CD4-positive, alpha-beta T cell treated with Interleukin-6 at 100 ng/mL for 8 hours (primary cell): ENCODE measurements at regions not wholly inside any gene's neighbourhood (a gene's known extent, or its start where the extent isn't known, plus 50 kb on each side); places are given as distances from the start of the nearest gene placed in this dataset.

ENCODE experiments used
- DNase-seq: peaks from one replicate; pipeline ENCODE4 v3.0.0-alpha.2; 2020; ENCODE audit warnings: mixed read lengths, low spot score

DNA sequence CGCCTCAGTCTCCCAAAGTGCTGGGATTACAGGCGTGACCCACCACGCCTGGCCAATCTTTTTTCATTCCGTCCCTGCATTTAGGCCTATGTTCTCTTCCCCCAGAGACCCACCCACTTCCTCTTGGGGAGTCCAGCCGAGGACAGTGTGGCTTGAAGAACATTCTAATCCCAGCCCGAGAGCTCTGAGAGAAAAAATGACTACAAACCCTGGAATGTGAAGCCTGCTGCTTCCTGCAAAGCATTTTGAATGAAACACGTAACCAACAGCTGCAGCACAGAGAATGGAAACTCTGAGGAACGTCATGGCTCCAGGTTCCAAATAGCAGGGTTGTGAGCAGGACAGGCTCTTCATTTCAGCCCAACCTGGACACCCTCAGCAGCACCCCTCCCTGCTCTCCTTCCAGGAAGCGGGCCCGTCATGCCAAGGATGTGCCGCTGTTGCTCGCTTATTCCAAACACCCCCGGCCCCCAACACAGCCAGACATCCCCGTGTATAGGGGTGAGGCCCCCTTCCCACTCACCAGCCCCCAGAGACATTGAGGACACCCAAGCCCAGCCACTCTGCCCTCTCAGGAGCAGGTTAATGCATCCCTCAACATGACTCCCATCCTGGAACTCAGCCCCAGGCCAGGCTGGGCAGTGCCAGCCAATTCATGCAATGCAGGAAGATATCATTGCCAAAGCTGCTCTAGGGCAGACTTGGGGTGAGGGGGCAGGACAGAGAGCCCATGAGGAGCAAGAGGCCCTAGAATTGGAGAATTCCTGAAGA, 139.8 kb downstream of the ZFP36L2 start:
- no peak for DNase-seq

DNA sequence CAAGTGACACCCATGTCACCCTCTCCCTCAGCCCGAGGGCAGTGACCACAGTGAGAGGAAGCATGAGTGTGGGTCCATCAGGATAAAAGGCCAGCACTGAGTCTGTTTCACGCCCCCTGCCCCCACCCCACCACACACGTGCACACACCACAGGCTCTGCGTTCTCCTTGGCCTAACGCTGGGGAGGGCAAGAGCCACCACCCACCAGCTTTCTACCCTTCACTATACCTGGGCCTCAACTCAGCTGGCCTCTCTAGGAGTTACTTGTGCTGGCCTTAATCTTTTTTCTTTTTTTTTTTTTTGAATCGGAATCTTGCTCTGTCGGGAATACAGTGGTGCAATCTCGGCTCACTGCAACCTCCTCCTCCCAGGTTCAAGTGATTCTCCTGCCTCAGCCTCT, 140.5 kb downstream of the ZFP36L2 start:
- no peak for DNase-seq

DNA sequence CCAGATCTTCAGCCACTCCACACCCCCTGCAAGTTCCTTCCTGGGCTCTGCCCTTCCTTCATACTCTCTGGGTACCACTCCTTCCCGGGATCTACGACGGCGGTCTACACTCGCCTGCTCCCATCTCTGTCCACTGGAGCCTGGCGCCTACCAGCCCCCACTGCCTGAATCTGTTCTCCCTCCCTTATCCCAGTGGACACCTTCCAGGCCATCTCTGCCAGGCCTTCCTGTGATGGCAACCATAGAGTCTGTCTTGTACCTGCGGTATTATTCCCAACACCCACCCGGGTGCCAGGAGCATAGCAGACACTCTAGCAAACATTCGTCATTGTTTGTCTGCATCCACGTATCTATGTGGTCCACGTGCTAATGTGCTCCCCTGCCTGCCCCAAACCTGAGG, 140.9 kb downstream of the ZFP36L2 start:
- no peak for DNase-seq

DNA sequence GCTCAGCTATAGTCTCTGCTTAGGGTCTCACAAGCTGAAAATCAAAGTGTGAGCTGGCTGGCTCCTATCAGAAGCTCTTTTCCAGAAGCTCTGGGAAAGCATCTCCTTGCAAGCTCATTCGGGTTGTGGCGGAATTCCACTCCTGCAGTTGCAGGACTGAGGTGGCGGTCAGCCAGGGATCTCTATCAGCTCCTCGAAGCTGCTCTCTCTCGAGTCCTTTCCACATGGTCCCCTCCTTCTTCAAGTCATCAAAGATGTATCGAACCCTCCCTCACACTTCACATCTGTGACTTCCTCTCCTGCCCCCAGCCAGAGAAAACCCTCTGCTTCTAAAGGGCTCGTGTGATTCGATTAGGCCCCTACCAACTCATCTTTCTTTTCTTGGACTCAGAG, 141.7 kb downstream of the ZFP36L2 start:
- DNase-seq = no peak

DNA sequence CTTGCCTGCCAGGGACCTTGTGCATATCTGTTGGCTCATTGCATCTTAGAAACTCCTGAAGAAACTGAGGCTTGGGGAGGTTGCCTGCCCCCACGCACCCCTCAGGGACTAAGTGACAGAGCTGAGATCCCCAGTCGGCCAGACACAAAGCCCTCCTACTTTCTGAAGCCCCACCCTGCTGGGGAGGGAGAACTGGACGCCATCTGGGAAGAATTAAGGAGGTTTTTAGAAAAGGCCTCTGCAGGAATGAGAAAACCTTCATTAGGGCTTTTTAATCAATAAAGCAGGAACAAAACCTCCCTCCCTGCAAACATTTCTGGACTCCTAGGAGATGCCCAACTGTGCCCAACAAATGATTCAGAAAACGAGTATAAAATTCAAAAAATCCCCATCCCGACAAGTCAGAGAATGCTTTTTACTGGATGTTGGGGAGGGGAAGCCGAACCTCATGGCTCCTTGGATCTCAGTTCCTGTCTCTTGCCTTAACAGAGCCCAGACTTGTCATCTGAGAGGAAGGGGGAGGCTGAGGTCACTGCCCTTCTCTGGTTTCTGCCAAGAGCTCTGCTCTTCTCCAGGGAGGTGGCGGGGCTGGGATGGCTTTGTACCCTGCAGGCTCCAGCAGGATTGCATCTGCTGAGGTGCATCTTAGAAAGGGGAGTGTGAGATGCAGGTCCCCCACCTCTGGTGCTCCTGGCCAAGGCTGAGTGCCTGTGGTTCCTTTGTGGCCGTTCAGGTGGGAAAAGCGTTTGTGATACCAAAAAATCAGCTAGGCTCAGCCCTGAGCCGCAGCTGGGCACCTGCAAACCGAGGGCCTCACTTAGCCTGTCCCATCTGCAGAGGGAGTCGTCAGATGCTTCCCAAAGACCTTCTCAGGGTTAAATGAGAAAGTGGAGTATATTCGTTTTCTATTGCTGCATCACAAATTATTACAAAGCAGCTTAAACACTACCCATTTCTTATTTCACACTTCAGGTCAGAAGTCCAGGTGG, 142.4 kb downstream of the ZFP36L2 start:
- DNase-seq = no peak

DNA sequence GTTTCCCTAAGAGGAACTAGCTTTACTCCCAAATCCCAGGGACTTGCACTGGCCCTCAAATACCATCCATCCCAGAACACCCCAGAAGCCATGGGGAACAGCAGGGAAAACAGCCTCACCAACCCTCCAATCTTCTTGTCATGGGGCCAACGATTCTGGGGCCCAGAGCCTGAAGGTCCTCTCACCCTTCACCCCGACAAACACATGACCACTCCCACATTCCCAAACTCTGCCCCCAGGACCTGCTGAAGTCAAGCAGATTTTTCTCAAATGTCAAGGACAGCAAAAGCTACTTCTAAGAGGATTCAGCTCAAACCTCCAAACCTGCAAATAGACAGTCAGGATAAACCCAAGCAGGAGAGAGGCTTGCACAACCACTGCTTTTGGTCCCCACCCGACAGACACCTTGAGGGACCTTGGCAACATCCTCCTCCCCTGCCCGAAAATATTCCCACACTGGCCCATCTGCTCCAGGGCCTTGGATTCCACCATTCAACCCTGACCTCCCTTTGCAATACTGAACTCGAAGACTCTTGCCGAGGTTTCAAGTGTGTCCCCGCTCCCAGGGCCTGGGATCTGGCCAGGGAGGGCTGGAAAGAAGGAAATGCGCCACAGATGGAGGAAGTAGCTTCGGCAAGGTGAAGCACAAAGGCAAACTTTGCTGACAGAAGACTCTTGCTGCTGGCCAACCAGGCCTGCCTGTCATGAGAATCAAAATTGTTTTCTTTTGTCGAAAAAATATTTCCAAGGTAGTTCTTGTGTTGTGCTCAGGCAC, 143.3 kb downstream of the ZFP36L2 start:
- DNase-seq = no peak

DNA sequence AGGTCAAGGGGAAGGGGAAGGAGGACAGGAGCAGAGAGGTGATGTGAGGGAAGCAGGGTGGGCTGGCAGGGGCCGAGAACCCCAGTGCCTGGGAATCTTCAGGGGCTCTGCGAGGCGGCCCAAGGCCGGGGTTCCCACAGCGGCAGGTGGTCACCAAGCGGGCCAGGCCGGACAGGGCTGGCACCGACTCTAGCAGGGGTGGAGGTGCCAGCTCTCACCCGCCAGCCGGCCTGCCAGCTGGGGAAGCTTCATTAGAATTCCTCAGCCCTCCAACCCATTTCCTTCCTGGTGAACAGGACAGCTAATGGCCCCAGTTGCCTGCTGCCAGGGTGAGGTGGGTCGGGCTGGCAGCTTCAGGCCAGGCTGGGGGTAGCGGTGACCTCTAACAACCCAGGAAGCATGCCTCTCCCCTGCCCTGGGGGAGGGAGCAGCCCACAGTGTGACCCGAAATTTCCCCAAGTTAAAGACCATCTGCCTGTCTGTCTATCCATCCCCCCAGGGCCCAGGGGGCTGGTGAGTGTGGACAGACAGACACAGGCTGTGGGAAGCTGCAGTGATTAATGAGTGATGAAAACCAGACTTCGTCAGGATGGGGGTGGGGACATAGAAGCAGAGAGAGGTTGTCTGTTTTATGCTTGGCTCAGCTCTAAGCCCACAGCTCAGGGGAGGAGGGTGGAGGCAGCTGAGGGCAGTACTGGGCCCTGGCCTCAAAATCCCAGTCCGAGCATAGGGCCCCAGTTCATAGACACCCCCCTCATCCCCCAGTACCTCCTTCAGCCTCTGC, 144.1 kb downstream of the ZFP36L2 start:
- DNase-seq = no peak

DNA sequence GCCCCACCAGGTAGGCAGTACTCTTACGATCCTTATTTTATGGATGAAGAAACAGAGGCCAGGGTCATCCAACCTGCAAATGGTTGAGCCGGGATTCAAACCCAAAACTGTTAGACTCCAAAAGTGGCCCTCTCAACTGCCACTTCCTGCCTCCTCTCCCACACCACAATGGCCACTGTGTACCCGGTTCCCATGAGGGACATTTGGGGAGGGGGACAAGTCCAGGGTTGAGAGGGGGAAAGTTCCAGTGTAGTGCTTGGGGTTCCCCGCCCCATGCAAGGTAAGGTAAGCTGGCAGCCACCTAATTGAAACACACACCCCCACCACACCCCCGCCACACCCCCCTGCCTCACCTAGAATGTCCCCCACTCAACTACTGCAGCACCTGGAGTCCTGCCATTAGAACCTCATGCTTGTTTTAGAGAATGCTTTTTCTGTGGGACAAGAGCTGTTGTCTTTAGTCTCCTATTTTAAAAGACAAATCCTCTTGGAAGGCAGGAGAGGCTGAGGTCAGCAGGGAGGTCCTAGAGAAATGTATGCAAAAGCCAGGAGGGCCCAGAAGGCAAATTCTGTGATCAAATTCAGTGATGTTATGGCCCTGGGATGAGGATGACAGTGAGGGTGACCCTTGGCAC, 145.2 kb downstream of the ZFP36L2 start:
- DNase-seq = no peak

DNA sequence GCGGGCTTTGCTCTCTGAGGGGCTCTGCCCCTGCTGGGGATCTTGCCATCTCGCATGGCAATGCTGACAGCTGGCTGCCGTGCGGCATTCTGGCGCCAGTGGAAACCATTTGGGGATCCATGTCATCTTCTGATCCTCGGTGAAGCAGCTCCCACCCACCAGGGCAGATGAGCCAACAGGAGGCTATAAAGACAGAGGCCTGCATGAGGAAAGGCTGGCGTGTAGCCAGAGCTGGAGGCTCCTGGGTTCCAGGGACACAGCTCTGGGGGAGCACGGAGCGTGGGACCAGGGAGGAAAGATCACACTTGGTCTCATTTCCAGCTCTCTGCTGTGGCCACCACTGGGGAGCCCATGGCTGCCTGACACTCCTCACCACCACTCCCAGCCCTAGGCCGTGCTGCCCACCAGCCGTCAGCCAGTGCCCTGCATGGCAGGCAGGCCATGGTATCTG, 145.8 kb downstream of the ZFP36L2 start:
- DNase-seq = no peak

DNA sequence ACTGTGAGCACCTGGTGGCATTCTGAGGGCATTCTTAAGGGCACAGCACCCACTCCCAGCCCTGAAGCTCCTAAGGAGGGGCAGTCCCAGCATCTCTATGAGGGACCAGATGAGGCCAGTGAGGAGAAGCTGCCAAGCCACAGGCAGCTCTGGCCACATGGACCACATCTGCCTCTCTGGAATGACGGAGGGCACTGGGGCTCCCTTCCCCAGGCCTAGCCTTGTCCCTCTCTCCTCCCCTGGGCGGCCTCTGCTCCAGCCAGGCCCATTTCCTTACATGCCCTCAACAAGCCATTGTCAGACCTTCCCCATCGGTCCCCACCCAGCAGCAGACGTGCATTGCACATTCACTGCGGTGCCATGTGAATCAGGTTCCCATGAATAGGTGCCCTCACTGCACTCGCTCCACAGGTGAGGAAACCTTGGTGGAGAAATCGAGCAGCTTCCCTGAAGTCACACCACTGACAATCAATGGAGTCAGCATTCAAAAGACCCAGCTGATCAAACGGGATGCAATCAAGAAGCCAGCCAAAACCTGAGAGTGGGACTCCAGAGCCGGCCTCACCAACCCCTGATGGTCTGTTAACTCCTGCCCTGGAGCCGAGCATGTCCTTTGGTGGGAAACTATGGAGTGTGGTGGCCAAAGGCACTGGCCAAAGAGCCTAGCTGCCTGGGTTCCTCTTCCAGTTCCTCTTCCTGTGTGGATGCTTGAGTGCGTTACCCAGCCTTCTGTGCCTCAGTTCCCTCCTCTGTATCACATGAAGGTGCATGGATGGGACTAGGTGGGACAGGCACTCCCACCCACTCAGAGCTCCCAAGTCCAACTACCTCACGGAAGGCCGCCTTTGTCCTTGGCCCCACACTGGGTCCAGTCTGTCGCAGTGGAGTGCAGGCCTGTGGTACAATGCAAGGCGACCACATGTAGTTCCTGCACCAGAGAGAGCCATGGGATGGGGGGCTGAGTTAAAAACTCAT, 147.3 kb downstream of the ZFP36L2 start:
- no peak for DNase-seq

DNA sequence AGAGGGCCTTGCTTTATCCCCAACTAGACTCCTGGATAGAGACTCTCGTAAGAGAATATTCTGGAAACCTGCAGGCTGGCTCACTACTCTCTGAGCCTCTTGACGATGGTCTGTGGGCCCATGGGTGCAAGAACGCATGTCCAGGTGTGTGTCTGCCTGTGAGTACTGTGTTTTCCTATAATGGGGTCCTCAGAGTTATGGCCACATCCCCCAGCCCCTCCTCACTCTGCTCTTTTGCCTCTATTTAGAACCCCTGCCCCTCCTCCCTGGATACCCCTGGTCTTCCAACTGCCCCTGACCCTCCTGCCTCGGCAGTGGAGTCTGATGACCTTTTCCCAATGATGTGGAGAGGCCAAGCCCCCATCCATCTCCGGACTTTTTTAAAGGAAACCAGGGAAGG, 148.1 kb downstream of the ZFP36L2 start:
- DNase-seq = no peak

DNA sequence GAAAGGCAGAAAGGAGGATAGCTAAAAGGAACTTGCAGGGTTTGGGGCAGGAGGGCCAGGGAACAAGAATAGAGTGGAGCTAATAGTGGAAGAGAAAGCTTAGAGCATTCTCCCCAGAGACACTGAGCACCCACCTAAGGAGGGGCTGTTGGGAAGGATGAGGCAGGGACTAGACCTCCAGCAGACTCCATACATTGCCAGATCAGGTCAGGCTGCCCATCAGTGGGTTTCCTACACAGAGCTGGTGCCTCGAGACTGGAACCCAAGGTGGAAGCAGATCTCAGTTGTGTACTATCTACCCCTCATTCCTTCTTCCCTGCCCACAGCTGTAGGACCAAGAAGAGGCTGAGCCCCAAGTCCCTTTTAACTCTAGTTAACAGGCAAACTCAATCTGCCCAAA, 148.5 kb downstream of the ZFP36L2 start:
- no peak for DNase-seq

DNA sequence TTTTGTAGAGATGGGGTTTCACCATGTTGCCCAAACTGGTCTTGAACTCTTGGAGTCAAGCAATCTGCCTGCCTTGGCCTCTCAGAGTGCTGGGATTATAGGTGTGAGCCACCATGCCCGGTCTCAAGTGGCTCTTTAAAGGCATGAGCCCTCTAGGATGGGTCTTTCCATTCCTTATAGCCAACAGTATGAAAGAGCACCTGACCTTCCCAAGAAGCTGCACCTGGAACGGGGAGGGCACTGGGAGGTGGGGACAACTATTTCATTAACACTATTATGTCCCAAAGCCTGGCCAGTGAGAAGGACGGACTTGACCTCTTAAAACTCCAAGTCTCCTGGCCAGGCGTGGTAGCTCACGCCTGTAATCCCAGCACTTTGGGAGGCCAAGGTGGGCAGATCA, 149.7 kb downstream of the ZFP36L2 start:
- DNase-seq = no peak

DNA sequence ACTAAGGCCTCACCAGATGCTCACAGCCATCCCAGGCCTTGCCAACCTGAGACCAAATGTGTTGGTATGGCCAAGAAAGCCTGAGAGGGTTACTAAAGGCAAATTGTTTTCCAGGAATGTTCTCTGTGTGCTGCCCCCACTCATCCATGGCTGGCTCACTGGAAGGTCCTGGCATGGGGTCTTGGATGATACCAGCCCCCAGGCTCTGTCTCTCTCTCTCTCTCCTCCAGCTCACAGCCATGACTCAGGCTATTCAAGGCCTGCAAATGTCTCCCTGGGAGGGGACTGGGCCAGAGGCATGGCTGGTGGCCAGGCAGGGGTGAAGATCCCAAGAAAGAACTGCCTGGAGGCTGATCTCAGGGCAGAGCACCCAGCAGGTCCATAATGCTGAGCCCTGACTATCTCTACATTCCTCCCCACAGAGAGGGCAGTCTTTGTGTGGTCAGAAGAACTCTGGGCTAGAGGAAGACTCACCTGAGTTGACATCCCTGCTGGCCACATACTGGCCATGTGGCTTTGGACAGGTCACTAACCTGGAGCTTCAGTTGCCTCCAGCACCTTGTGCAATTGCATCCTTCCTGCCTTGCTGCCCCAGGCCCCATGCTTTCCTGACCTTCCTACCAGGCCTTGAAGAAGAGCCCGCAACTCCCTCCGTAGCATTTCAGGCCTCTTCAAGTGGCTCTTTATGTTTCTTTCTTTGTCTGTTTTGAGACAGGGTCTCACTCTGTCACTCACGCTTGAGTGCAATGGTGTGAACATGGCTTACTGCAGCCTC, 150.4 kb downstream of the ZFP36L2 start:
- DNase-seq = no peak

DNA sequence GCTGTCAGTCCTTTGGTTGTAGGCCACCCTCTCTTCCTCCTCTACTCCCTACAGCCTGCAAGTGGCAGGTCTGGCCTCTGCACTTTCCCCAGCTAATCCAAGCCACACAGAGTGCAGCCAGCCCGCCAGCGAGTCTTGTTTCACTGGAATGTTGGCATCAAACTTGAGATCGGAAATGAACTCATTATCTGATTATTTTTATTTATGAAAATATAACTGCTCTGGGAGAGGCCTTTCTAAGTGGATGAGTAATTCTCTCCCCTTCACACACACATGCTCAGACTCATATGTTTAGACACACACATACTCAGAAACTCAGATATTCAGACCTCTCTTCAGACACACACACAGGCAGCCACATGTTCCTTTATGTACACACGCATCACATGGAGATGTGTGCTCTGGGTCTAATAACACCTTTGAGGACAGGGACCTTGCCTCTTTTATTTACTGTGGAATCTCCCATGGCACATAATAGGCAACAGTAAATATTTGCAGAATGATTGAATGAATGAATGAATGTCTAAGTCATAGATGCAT, 151.3 kb downstream of the ZFP36L2 start:
- DNase-seq = no peak

DNA sequence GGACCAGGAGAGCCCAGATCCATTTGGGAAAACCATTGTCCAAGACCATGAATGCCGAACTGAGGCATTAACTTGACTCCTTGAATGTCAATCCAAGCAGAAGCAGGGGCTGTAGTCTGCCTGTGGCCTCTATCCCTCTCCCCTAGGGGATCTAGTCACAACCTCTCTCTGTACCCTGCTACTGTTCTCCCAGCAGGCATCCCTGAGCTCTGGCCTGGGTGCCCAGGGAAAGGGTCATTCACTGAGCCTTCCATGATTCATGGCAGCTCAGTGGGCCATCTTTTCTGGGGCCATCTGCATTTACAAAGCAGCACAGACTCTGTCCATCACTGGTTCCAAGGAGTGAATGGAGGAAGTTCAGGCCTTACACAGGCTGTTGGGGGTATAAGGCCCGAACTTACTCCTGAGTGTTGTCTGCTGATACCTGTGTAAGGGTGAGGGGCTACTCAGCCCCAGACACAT, 151.8 kb downstream of the ZFP36L2 start:
- no peak for DNase-seq

DNA sequence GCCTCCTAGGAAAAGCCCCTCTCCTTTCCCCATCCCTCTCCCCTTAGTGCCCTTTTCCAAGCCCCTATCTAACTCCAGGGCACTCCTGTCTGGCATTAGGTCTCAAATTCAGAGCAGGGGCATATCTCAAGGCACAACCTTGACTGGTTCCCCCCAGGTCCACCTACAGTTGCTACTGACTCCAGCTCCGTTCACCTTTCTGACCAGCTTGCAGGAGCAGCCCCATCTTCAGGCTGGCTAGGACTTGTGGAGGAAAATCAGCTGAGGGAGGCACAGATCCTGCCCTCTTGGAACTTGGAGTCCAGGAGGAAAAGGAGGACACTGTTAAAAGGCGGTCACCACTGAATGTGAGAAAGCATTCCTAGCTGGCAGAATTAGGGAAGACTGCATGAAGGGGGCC, 152.4 kb downstream of the ZFP36L2 start:
- no peak for DNase-seq

DNA sequence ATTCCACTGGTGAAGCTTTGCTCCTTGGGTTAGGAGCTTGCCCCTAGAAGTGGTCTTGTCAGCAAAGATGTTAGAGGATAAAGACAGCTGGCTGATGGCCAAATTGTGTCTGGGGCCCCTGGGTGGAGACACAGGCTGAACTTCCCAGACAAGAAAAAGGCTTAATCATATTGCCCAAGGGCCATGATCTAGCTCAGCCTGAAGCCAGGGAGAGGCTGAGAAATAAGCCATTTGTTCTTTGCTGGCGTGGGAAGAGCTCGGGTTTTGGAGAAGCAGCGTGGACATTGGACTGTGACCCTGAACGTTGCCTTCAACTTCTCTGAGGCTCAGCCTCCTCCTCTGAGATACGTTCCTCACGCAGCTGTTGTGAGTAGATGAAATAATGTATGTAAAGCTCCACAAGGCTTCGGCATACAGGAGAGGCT, 153.0 kb downstream of the ZFP36L2 start:
- DNase-seq = no peak
